ENCODE measurements at regions not wholly inside any gene's neighbourhood (a gene's known extent, or its start where the extent isn't known, plus 50 kb on each side); places are given as distances from the start of the nearest gene placed in this dataset.

- Histone ChIP-seq H3K27ac (no peak overlapping the region), H3K27me3 (ENCODE audit: insufficient read depth, low read depth, severe bottlenecking) (peaks cover 12% of the 10 kb centered on the region), H3K9me3 (ENCODE audit: severe bottlenecking) (no peaks in the 10 kb centered on the region), H3K4me3 (ENCODE audit: low read depth, low read length) (no peak overlapping the region), H3K36me3 (no peaks in the 10 kb centered on the region)
- no peak for DNase-seq
- TF ChIP-seq, protein P1, sequence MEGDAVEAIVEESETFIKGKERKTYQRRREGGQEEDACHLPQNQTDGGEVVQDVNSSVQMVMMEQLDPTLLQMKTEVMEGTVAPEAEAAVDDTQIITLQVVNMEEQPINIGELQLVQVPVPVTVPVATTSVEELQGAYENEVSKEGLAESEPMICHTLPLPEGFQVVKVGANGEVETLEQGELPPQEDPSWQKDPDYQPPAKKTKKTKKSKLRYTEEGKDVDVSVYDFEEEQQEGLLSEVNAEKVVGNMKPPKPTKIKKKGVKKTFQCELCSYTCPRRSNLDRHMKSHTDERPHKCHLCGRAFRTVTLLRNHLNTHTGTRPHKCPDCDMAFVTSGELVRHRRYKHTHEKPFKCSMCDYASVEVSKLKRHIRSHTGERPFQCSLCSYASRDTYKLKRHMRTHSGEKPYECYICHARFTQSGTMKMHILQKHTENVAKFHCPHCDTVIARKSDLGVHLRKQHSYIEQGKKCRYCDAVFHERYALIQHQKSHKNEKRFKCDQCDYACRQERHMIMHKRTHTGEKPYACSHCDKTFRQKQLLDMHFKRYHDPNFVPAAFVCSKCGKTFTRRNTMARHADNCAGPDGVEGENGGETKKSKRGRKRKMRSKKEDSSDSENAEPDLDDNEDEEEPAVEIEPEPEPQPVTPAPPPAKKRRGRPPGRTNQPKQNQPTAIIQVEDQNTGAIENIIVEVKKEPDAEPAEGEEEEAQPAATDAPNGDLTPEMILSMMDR (IDR thresholded peaks at IDR 0.05; ENCODE audit: low read depth, low read length) = no peak
These were observed 148.6 kb upstream of the NLGN4X start for GRCh38 chrX:6377103-6377764.

DNA sequence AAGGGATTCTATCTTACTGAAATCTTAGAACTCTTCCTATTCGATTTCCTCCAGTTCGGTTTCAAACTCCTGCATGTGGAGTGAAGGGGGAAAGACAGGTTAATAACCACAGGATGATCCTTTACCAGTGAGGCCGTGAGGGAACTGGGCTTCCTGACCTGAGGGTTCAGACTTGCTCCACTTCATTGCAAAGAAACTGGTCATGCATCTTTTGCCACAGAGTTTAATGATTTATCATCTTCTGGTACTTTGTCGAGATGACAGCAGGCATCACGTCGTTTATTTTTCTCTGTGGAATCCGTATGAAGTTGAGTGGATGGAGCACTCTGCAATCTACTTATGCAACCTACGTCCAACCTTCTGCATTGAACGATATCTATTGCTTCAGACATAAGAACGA is 145.9 kb upstream of the NLGN4X start:
- Histone ChIP-seq H3K27me3 (ENCODE audit: insufficient read depth, low read depth, severe bottlenecking) (peaks cover 12% of the 10 kb centered on the region), H3K9me3 (ENCODE audit: severe bottlenecking) (no peaks in the 10 kb centered on the region), H3K36me3 (no peaks in the 10 kb centered on the region), H3K4me3 (ENCODE audit: low read depth, low read length) (no peak overlapping the region), H3K27ac (no peak overlapping the region)
- TF ChIP-seq, protein P1 (IDR thresholded peaks at IDR 0.05; ENCODE audit: low read depth, low read length) = no peak
- DNase-seq = no peak

- H3K9me3 ChIP-seq (ENCODE audit: severe bottlenecking) = no peaks in the 10 kb centered on the region
- H3K27me3 ChIP-seq (ENCODE audit: insufficient read depth, low read depth, severe bottlenecking) = peaks cover 9% of the 10 kb centered on the region
- DNase-seq = no peak
- no peak overlapping the region for H3K4me3 ChIP-seq (ENCODE audit: low read depth, low read length)
- H3K27ac ChIP-seq = no peak overlapping the region
- TF ChIP-seq, protein P1 (IDR thresholded peaks at IDR 0.05; ENCODE audit: low read depth, low read length) = no peak
- no peaks in the 10 kb centered on the region for H3K36me3 ChIP-seq
These were observed 144.3 kb upstream of the NLGN4X start for GRCh38 chrX:6372981-6373380.

GRCh38 chrX:6371353-6371752 is 142.7 kb upstream of the NLGN4X start:
- Histone ChIP-seq H3K9me3 (ENCODE audit: severe bottlenecking) (no peaks in the 10 kb centered on the region), H3K36me3 (no peaks in the 10 kb centered on the region), H3K4me3 (ENCODE audit: low read depth, low read length) (no peak overlapping the region), H3K27me3 (ENCODE audit: insufficient read depth, low read depth, severe bottlenecking) (peaks cover 10% of the 10 kb centered on the region), H3K27ac (no peak overlapping the region)
- TF ChIP-seq, protein P1 (IDR thresholded peaks at IDR 0.05; ENCODE audit: low read depth, low read length) = 0 out of 2 replicates have a peak, but pooled peaks have one; percentile 25
- DNase-seq = no peak

DNA sequence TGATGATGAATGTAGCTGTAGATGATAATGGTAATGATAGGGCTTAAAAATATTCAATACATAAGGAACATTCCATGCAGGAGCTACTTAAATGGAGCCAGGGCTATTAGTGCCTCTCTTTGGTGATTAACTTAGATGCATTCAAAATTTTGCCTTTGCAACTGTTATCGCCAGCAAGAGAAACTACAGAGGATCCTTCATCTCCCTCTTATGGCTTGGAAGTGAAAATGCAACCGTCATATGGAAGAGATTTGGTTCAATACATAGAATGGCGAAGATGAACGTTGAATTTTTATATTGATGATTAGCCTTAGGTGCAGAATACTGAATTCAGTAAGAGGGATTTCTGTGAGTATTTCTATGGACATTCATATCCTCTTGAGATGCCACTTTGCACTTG is 134.5 kb upstream of the NLGN4X start:
- no peaks in the 10 kb centered on the region for H3K9me3 ChIP-seq (ENCODE audit: severe bottlenecking)
- no peak overlapping the region for H3K27ac ChIP-seq
- no peak for DNase-seq
- TF ChIP-seq, protein P1 (IDR thresholded peaks at IDR 0.05; ENCODE audit: low read depth, low read length) = peak; percentile 4; the same call in 1 of the 2 replicates
- H3K36me3 ChIP-seq = no peaks in the 10 kb centered on the region
- peaks cover 14% of the 10 kb centered on the region for H3K27me3 ChIP-seq (ENCODE audit: insufficient read depth, low read depth, severe bottlenecking)
- no peak overlapping the region for H3K4me3 ChIP-seq (ENCODE audit: low read depth, low read length)

DNA sequence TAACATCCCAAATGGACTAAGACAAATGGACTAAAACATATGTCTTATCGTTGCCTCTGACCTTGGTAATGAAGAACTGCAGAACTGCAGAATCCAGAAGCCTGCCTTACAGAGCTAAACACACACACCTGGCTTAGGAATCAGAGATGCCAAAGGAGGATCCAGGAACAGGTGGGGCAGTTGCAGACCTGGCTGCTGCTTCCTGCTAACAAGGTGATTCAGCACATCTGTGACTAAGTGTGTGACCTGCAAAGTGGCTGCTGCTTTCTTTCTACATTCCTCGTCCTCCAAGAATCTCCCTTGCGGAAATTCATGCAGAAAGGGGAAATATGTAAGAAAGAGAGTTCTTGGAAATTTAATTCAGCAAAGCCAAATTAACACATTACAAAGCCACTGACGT is 96.8 kb upstream of the NLGN4X start:
- no peak overlapping the region for H3K27ac ChIP-seq
- H3K4me3 ChIP-seq (ENCODE audit: low read depth, low read length) = no peak overlapping the region
- H3K27me3 ChIP-seq (ENCODE audit: insufficient read depth, low read depth, severe bottlenecking) = peaks cover 32% of the 10 kb centered on the region
- no peak for DNase-seq
- H3K9me3 ChIP-seq (ENCODE audit: severe bottlenecking) = peaks cover 2% of the 10 kb centered on the region
- H3K36me3 ChIP-seq = no peaks in the 10 kb centered on the region
- TF ChIP-seq, protein P1 (IDR thresholded peaks at IDR 0.05; ENCODE audit: low read depth, low read length) = no peak

Measured in WERI-Rb-1 (cell line).